HG03469 (cell line): ENCODE measurements at regions not wholly inside any gene's neighbourhood (a gene's known extent, or its start where the extent isn't known, plus 50 kb on each side); places are given as distances from the start of the nearest gene placed in this dataset.

Source experiments
- ATAC-seq: cut with Tn5 transposase; IDR thresholded peaks from one replicate; pipeline ENCODE4 v1.9.1; 2021; ENCODE audit warnings: mild to moderate bottlenecking, moderate library complexity, moderate number of reproducible peaks; ENCODE audit not compliant: unreplicated experiment

DNA sequence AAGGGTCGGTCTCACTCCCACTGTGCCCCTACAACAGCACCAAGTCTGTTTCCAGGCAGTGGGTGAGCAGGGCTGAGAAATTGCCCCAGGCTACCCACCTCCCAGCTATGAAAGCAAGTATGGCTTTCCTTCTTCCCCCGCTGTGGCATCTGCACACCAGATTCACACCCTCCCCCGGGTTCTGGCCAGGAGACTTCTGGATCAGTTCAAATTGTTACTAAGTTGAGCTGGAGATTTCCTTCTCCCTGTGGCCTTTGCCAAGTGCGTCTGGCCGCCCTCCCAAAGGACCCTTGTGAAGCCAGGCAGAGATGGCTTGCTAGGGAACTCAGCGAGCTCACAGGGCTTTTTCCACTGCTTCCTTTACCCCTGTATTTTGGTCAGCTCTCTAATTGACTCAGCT, 555.4 kb downstream of the SH2D4B start:
- no peak for ATAC-seq

DNA sequence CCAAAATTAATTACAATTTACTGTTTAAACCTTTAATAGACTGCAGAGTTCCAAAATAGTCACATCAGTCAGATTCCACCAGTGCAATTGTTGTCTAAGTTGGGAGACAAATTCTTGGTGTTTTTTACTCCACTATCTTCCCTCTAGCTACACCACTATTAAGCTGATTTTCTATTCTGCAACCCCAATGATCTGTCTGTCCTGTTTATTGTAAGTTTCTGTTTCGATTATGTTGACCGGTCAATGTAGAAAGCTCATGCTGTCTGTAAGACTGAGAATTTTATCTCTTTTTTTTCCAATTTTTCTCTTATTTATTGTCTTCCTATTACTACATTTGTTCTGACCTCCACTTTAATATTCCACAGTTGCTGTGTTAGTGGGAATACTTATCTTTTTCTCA, 557.5 kb downstream of the SH2D4B start:
- no peak for ATAC-seq

DNA sequence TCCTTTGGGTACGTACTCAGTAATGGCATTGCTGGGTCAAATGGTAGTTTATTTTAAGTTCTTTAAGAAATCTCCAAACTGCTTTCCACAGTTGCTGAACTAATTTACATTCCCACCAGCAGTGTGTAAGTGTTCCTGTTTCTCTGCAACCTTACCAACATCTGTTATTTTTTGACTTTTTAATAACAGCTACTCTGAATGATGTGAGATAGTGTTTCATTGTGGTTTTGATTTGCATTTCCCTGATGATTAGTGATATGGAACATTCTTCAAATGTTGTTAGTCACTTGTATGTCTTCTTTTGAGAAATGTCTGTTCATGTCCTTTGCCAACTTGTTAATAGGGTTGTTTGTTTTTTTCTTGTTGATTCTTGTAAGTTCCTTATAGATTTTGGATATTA, 558.9 kb downstream of the SH2D4B start:
- no peak for ATAC-seq

DNA sequence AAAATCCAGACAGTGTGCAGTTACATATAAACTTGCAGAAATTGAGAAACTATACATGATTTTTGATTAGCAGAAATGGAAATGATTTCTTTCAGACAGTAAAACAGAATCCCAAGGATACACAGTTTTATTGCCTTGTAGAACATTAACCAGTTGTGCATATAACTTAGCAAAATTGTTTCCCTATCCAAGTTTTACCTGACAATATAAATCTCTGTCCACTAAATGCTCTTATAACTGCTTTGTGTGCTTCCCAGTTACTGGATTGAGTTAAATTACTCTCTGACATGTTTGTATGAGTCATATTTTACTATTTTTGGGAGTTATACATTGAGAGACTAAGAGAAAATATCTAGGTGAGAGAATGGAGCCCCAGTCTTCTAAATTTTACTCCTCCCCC, 563.4 kb downstream of the SH2D4B start:
- ATAC-seq, result no peak

DNA sequence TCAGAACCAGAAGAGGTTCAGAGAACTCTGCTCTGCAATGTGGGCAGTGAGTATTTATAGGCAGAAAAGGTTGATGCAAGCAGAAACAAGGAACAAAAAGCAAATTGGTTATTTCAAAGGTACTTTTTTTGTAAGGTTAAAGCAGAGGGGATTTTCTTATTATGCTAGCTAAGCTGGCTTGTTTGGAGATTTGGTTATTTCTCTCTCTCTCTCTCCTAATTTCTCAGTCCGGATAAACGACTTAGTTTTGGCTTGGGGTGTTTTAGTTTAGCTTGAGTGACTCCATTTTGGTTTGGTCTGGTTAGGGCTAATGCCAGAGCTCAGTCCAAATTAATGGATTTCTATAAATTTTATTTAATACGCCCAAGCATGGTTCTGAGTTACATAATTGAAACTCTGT, 566.8 kb downstream of the SH2D4B start:
- no peak for ATAC-seq

DNA sequence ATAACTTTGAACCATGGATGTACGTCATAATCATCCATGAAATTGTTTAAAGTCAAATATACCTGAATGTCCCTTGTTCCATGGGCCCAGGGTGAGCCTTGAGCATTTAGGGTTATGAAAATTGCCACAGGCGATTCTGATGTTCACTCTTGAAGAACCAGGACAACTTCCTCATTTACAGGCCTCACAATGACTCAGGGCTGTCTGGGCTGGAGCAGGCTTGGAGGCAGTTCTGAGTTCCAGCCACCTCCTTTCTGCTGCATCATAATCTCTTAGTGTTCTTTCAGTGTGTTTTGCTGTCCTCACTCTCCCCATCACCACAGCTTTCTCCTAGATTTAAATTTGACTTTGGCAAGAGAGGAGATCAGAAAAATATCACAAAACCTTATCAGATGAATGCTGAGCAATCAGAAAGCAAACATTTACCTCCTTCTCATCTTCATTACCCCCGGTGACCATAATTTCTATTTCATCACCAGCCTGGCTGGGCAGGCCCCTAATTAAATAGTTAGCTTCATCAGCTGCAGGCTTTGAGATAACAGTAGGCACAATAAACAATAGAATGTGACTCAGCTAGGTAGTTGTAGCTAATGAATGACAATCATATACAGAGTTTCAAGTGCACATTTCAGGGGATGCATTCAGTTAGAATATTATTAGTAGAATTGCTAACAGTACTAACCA, 571.0 kb downstream of the SH2D4B start:
- ATAC-seq, result peak; percentile 87

DNA sequence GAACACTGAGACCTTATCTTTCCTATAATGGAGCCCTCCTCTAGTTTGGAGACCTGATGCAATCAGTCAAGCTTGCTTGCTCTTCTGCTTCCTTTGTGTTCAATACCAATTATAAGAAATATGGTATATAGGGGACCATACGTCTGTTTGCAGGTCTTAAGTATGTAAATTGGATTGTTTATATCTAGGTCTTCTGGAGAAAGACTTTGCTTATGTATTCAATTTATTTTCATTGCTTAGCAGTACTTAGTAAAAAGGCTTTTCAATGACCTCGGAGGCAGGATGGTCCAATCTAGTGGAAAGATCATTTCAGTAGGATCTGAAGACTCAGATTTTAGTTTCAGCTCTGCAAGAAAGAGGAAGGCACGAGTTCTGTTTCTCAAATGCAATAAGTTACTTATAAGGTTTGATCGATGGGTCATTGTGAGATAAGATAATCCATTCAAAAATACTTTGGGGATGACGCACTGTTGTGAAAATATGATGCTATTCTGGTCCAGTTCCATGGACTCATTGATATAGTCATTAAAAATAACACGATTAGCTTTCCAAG, 571.6 kb downstream of the SH2D4B start:
- ATAC-seq, result no peak

DNA sequence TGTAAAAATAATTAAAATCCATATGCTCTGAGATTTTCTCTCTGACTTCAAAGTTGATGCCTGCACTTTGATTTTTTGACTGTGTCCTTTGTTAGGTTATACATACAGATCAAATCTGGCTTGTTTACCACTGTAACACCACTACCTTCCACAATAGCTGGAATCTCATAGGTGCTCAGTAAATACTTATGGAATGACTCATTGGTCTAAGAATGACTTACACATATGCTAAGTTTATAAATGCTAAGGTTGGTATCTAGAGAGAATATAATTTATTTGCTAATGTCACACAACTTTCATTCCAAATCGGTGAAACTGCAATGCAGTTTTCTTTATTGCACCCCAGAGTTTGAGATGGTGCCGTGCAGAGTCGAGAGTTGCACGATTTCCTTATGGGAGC, 578.5 kb downstream of the SH2D4B start:
- ATAC-seq, result no peak

DNA sequence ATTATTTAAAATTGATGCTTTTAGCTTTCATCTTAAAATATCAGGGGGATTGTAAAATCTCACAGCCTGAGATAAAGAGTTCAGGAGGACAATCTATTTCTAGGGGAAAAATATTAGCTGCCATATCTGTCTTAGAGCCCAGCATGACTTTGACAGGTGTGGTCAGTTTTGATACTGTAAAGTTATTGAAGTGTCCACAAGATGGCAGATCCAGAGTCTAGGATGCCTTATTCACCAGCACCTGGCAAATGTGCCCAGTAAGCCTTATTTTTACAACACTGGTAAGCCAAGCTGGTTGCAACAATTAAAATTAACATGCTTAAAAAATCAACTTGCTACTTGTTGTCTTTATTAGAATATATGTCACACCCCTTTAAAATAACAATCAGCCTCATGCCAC, 579.3 kb downstream of the SH2D4B start:
- ATAC-seq, result no peak

DNA sequence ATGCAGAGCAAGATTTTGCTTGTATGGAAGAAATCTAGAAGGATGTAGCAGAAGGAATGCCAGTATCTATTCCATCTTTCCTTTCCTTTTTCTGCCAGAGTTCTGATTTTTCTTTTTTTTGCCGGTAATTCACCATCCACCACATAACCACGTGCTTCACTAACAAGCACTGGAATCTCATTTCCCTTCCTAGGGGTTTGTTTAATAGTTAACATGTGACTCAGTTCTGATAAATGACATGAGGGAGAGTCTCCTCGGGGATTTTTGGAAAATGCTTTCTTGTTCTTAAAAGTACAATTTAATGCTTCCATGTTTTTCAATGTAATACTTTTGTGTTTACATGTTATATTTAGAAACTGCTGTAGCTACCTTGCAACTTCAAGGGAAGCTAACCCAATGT, 590.2 kb downstream of the SH2D4B start:
- no peak for ATAC-seq

DNA sequence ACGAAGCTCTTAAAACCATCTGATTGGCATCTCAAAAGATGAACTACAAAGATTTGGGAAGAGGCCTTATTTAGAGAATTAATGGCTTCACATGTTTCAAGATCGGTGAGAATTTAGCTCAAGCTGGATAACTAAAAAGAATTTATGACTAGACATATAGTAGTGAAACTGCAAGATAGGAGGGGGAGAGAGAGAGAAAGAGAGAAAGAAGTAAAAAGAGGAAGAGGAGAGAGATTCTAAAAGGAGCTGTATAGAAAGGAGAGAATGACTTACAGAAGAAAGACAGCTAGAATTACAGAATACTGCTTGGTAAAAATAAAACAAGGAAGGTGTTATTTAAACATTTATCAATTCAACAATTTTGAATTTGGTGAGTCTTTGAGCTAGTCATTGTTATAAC, 592.3 kb downstream of the SH2D4B start:
- no peak for ATAC-seq

DNA sequence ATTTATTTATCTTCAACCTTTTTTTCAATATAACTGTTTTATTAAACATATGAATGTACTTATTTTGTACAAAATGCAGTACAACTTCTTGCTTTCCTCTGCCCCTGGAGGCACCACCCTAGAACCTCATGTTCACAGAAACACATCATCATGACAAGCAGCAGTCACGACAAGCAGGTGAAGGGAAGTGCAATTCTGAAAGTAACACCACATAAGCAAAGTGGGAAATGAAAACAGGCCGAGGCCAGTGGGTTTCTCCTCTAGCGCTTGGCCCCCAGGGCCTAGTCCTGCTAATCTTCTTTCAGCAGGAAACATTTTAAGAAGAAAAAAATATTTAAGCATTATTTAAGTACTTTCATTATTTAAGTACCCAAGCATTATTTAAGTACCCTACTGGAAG, 598.1 kb downstream of the SH2D4B start:
- peak; percentile 95 for ATAC-seq

DNA sequence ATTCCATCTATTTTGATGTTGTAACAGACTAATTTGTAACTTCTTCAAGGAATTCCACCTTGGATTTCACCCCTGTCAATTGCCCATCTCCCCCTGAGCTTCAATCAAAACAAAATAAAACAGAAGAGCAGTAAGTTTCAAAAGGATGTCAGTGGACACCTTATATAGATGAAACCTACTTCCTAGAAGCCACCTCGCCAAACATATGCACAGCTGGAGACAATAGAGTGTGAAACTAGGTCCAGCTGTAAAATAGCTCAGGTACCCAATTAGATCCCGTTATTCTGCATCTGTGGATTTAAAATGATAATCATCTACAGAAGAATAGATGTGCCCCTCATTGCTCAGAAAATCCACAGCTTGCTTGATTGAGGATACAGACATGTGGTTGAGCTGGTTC, 598.6 kb downstream of the SH2D4B start:
- ATAC-seq, result no peak

DNA sequence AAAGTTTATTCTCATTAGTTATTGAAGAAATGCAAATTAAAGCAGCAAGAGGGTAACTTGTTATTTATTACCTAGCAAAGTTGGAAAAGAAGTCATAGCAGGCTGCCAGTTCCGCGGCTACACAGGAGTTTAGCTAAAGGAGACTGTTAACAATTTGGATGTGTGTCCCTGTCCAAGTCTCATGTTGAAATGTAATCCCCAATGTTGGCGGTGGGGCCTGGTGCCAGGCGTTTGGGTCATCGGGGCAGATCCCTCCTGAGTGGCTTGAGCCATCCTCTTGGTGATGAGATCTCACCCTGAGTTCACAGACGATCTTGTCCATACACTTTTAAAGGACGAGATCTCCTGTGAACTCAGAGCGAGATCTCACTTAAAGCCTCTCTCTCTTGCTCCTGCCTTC, 608.3 kb downstream of the SH2D4B start:
- ATAC-seq, result no peak

DNA sequence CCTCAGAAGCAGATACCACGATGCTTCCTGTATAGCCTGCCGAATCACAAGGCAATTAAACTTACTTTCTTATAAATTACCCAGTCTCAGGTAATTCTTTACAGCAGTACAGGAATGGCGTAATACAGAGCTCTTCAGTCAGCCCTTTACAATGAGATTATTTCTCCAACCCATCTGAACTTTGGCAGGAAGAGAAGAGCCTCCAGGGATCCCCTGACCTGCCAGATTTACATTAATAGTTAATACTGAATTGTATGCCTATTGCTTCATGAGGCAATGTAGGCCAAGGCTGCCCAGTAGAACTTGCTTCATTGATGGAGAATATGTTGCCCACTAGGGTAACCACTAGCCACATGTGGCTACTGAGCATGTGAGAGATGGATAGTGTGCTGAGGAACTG, 608.7 kb downstream of the SH2D4B start:
- no peak for ATAC-seq

DNA sequence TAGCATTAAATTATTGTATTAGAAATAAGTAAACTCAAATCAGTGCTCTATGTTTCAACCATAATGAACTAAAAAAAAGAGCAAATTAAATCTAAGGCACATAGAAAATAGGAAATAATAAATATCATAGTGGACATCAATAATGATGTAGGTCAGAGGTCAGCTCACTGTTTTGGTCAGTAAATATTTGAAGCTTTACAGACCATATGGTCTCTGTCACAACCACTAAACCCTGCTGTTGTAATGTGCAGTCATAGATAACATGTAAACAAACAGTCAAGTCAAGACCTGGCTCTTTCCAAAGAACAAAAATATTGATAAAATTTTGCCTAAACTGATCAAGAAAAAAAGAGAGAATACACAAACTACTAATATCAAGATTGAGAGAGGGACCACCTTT, 615.0 kb downstream of the SH2D4B start:
- ATAC-seq, result no peak

DNA sequence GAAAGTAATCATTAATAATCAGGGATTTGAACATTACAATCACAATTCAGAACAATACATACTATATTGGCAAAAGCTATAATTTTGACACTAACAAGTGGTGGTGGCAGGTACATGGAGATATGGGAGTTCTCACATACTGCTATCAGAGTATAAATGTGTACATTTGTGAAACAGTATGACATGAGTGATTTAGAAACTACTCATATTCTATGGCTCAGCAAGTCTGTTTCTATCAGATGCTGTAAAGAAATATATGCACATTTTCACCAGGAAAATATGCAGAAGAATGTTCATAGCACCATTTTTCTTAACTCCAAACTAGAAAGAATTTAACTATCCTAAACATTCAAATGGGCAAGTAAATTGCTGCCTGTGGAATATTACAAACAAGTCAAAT, 620.0 kb downstream of the SH2D4B start:
- ATAC-seq, result peak; percentile 51

DNA sequence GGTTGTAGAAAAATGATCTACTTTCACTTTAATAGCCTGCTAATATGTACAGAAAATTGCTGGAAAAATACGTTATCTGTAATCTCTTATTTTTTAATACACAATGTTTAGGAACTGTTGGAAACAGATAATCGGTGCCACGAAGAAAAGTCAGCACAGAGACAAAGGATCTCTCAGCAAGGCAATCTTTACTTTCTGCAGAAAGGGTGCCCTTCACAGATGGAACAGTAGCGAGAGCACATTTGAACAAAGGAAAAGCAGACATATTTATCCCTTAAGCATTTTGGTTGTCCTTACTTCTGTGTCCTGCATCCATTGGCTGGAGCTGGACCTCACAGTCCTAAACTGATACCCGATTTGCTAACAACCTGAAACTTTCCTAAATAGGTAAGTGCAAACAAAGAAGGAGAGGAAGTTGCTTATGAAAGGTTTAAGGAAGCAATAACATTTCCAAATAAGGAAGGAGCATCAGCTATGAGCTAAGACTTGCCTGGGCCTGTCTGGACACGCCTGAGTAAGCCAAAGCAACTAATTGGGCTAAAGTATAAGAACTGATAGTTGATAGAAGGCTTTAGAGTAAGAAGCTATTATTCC, 640.0 kb downstream of the SH2D4B start:
- no peak for ATAC-seq

DNA sequence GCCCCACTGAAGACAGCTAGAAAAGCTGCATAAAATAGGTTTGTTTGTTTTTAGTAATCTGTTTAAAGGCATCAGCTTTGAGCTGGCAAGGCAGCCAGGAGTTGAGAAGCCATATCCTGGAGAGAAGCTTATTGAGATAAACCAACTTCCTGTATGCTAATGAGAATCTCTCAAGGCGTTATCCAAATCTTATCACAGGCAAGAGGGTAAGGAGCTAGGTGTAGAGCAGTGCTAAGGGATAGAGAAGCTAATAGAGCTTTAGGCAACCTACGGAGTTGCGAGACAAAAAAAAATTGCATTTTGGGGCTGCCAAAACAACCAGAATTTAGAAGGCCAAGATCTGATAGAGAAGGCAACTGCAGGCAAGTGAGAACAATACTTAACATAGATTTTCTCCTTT, 641.6 kb downstream of the SH2D4B start:
- no peak for ATAC-seq

DNA sequence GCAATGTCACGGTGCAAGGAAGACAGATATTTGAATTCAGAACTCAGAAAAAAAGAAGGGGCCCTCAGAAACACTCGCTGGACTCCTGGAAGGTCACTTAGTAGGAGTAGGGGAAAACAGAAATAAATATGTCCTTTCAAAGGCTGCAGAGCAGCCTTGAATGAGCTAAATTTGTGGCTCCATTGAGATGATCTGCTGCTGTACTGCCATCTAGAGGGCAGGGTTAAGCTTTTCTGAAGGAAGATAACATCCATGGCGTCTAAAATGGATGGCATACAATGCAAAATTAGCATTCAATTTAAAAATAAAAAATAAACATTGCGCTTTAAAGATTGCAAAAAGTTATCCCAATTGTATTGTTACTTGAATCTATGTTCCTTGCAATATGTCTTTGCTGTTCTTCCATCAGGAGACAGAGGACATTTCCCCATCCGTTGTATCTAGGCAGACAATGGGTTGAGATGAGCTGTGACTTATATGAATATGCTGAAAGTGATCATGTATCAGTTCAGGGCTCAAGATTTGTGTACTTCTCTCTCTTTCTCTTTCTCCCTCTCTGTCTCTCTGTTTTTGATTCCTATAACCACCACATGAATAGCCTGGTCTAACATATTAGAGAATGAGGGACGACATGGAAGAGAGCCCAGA, 642.2 kb downstream of the SH2D4B start:
- ATAC-seq, result peak; percentile 84

DNA sequence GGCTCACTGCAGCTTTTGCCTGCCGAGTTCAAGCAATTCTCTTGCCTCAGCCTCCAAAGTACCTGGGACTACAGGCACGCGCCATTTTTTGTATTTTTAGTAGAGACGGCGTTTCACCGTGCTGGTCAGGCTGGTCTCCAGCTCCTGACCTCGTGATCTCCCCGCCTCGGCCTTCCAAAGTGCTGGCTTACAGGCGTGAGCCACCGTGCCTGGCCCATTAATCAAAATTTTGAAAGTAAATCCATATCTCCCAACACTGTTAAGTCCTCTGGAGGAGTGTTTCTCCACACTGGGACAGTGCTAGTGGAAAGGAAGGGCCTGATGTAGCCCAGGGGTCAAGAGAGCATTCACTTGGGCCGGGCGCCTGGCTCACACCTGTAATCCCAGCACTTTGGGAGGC, 644.6 kb downstream of the SH2D4B start:
- ATAC-seq, result no peak

DNA sequence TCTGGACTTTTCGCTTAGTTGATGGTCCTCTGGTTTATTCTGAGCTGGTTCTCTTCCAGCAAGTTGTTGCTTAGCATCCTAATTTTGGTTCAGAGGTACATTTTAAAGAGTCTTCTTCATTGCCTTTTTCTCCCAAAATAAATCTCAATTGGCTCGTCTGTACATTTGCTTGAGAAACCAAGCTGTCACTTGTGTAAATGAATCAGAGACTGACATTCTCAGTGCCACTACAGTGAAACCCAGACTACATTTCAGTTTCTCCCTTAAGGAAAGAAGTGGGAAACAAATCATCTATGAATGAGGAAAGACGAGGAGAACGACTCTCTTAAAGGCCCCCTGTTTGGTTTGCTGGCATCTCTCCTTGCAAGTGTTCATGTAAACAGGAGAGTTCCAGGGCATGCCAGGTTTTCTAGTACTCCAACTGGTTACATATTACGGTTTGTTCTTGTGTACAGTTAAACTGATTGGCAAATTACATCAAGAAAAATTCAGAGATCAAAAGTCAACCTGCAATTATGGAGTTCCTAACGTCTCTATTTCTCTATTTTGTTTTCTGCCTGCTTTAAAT, 654.6 kb downstream of the SH2D4B start:
- no peak for ATAC-seq
